ENCODE measurements at regions not wholly inside any gene's neighbourhood (a gene's known extent, or its start where the extent isn't known, plus 50 kb on each side); places are given as distances from the start of the nearest gene placed in this dataset.
"Not testable (repeated sequence)": the region's sequence is repeated elsewhere in the genome, so short reads cannot be mapped to it uniquely, and the experiment has no call there.

GRCh38 chr16:60142619-60143347 is 1408.7 kb upstream of the GOT2 start:
- DNase-seq (ENCODE audit: low read depth in 2 of 2), result no peak

- DNase-seq (ENCODE audit: low read depth in 2 of 2), result no peak
These were observed 1403.8 kb upstream of the GOT2 start for GRCh38 chr16:60137891-60138290.

- DNase-seq (ENCODE audit: low read depth in 2 of 2), result no peak
These were observed 1393.1 kb upstream of the GOT2 start for GRCh38 chr16:60127196-60127595.

GRCh38 chr16:60126115-60126514 is 1392.0 kb upstream of the GOT2 start:
- not testable (repeated sequence) for DNase-seq (ENCODE audit: low read depth in 2 of 2)

GRCh38 chr16:60123392-60124023 is 1389.4 kb upstream of the GOT2 start:
- DNase-seq (ENCODE audit: low read depth in 2 of 2), result no peak

GRCh38 chr16:60120586-60120985 is 1386.5 kb upstream of the GOT2 start:
- no peak for DNase-seq (ENCODE audit: low read depth in 2 of 2)

- no peak for DNase-seq (ENCODE audit: low read depth in 2 of 2)
These were observed 1376.4 kb upstream of the GOT2 start for GRCh38 chr16:60110531-60110930.

GRCh38 chr16:60107871-60108270 is 1373.8 kb upstream of the GOT2 start:
- no peak for DNase-seq (ENCODE audit: low read depth in 2 of 2)

GRCh38 chr16:60107437-60107836 is 1373.3 kb upstream of the GOT2 start:
- no peak for DNase-seq (ENCODE audit: low read depth in 2 of 2)

GRCh38 chr16:60100371-60100770 is 1366.3 kb upstream of the GOT2 start:
- no peak for DNase-seq (ENCODE audit: low read depth in 2 of 2)

GRCh38 chr16:60091529-60091928 is 1357.4 kb upstream of the GOT2 start:
- DNase-seq (ENCODE audit: low read depth in 2 of 2), result no peak

GRCh38 chr16:60091071-60091470 is 1357.0 kb upstream of the GOT2 start:
- DNase-seq (ENCODE audit: low read depth in 2 of 2), result no peak

- DNase-seq (ENCODE audit: low read depth in 2 of 2), result no peak
These were observed 1353.4 kb upstream of the GOT2 start for GRCh38 chr16:60087530-60087929.

- DNase-seq (ENCODE audit: low read depth in 2 of 2), result not testable (repeated sequence)
These were observed 1344.7 kb upstream of the GOT2 start for GRCh38 chr16:60078819-60079218.

- no peak for DNase-seq (ENCODE audit: low read depth in 2 of 2)
These were observed 1343.7 kb upstream of the GOT2 start for GRCh38 chr16:60077861-60078260.

- DNase-seq (ENCODE audit: low read depth in 2 of 2), result no peak
These were observed 1340.3 kb upstream of the GOT2 start for GRCh38 chr16:60074378-60074777.

GRCh38 chr16:60073376-60073775 is 1339.3 kb upstream of the GOT2 start:
- no peak for DNase-seq (ENCODE audit: low read depth in 2 of 2)

- DNase-seq (ENCODE audit: low read depth in 2 of 2), result no peak
These were observed 1329.9 kb upstream of the GOT2 start for GRCh38 chr16:60064026-60064425.

- DNase-seq (ENCODE audit: low read depth in 2 of 2), result no peak
These were observed 1327.3 kb upstream of the GOT2 start for GRCh38 chr16:60061396-60061795.

GRCh38 chr16:60060731-60061130 is 1326.6 kb upstream of the GOT2 start:
- DNase-seq (ENCODE audit: low read depth in 2 of 2), result no peak

GRCh38 chr16:60059141-60059540 is 1325.0 kb upstream of the GOT2 start:
- no peak for DNase-seq (ENCODE audit: low read depth in 2 of 2)

- no peak for DNase-seq (ENCODE audit: low read depth in 2 of 2)
These were observed 1307.6 kb upstream of the GOT2 start for GRCh38 chr16:60041671-60042070.

GRCh38 chr16:60031740-60032139 is 1297.6 kb upstream of the GOT2 start:
- no peak for DNase-seq (ENCODE audit: low read depth in 2 of 2)

- no peak for DNase-seq (ENCODE audit: low read depth in 2 of 2)
These were observed 1293.2 kb upstream of the GOT2 start for GRCh38 chr16:60027351-60027750.

All from stimulated activated CD4-positive, alpha-beta T cell treated with anti-CD3 and anti-CD28 coated beads, Interleukin-4, amount 100 ng/mL, for 48 hours (primary cell).